HG03045 (cell line): ENCODE measurements at regions not wholly inside any gene's neighbourhood (a gene's known extent, or its start where the extent isn't known, plus 50 kb on each side); places are given as distances from the start of the nearest gene placed in this dataset.

Experiments used
- ATAC-seq: cut with Tn5 transposase; IDR thresholded peaks from one replicate; pipeline ENCODE4 v1.9.1; 2021; ENCODE audit warnings: mild to moderate bottlenecking, moderate library complexity; ENCODE audit not compliant: unreplicated experiment

DNA sequence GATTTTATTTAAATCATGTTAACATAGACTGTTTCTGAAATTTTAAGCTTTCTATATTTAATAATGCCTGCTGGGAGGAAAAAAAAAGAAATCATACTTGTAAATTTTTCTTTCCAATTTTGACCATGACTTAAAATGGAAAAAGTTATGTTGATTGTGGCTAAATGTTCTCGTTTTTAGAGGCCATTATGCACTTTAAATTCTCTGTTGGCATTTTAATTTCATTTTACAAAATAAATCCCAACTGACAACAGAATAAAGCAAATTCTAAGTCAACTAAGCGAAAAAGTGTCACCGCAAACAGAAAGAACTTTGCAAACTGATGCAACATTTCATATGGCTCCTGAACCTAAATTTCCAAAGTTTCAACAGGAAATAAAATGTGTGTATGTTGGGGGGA lies 74.8 kb upstream of the G2E3 start:
- no peak for ATAC-seq

DNA sequence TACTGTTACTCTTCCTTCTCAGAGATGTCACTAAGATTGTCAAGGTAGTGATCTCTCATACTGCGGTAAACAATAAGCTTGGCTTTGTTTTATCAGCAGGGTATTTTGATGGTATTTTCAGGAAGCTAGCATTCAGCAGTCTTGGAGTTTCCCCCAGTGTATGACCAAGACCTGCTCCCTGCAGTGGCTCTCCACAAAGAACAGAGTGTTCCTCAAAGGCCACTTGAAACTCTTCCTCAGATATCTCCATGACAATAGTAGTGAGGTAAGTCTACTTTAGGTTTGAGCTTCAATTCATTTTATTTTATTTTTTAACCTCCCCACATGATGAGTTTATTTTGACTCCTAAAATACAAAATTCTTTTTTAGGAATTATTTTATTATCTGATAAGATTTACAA lies 74.0 kb upstream of the G2E3 start:
- ATAC-seq, result no peak

DNA sequence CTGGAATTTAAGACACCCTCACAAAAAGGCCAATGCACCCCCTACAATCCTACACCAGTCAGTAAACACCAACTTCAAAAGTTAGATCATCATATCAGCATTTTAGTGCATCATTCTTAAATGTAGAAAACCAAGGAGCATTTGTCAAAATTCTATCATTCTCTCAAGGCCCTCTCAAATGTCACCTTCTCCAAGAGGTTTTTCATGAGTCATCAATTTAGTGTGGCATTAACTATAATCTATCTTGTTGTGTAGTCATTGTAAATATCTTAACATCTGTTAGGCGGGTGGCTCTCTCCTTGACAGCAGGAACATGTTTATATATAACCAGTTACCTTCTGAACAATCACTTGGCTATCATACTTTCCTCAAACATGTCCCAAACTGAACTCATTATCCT lies 62.1 kb upstream of the G2E3 start:
- no peak for ATAC-seq

DNA sequence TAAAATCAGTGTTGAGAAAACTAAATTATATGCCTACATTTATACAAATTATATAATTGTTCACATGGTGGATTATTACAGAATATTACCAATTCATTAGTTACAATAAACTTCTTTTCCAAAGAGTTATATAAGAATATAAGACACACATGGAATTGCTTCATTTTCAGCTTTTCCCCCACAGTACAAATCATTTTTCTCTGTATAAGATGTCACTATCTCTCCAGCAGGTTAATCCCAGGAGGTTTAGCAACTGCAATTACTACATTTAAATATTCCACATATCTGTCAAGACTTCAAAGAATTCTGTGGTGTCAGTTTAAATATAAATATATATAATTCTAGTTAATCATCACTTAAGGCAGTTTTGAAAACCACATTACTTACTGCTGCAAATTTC lies 59.6 kb upstream of the G2E3 start:
- no peak for ATAC-seq

DNA sequence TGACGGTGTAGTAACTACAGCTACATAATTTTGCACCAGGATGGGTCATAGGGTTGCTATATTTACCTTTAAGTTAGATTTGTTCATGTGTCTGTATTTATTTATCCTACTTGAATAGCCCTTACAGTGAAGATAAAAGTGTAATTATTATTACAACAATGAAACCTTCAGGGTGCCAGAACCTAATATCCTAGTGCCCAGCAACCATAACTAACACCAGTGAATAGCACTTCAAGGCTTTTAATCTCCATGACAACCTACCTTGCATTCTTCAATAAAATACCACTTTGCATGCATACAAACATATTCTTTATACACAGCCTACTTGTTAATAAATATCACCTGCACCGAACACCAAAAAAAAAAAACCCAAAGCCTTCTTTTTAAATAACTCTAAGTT lies 58.7 kb upstream of the G2E3 start:
- no peak for ATAC-seq

DNA sequence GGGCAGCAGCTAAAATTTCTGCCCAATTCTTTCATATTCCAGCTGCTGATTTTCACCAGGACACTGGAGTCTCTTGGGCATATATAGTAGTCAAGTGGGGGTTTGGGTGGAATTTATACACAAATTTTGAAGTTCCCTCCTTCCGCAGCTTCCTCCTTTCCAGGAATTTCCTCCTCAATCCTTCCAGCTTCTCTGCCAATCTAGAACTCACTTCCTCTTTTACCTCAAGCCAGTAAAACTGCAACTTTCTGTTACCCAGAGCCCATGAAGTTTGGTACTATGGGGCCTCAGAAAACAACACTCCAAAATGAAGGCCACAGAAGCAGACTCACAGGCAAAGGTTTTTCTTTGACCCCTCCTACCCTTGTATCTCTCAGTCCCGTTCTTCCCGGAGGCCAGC lies 51.7 kb upstream of the G2E3 start:
- ATAC-seq, result no peak
